Type B pancreatic cell (in vitro differentiated cells): ENCODE measurements at regions not wholly inside any gene's neighbourhood (a gene's known extent, or its start where the extent isn't known, plus 50 kb on each side); places are given as distances from the start of the nearest gene placed in this dataset.
A peak's percentile ranks its signal among the peaks of the same experiment; 100 is the strongest.

Source experiments
- DNase-seq: peaks from one replicate; pipeline ENCODE4 v3.0.0; 2021; ENCODE audit warnings: mixed read lengths; ENCODE audit not compliant: unreplicated experiment; ENCODE audit errors: extremely low spot score
- H3K27ac Mint-ChIP-seq: 2 replicates; pipeline ENCODE4 v1.8.0; 2021; ENCODE audit warnings: mild to moderate bottlenecking, mixed read lengths
- H3K27me3 Mint-ChIP-seq: 2 replicates; pipeline ENCODE4 v1.8.0; 2021; ENCODE audit warnings: mixed read lengths
- H3K36me3 Mint-ChIP-seq: 2 replicates; pipeline ENCODE4 v1.8.0; 2021; ENCODE audit warnings: mixed read lengths
- H3K4me1 Mint-ChIP-seq: one replicate; pipeline ENCODE4 v1.8.0; 2021; ENCODE audit warnings: mixed read lengths; ENCODE audit not compliant: unreplicated experiment
- H3K4me3 Mint-ChIP-seq: 2 replicates; pipeline ENCODE4 v1.8.0; 2021; ENCODE audit warnings: mild to moderate bottlenecking, mixed read lengths
- H3K9me3 Mint-ChIP-seq: 2 replicates; pipeline ENCODE4 v1.8.0; 2021; ENCODE audit warnings: mixed read lengths
- CTCF ChIP-seq: fragments of 200-600 bp; sonication (generic); conservative IDR thresholded peaks from 2 replicates; pipeline ENCODE4 v1.5.0; 2021; ENCODE audit warnings: antibody characterized with exemption, mild to moderate bottlenecking

- H3K4me3 Mint-ChIP-seq = peak overlapping the region; percentile 9
- TF ChIP-seq CTCF = no peak
- peaks cover 9% of the 10 kb centered on the region for H3K4me1 Mint-ChIP-seq
- H3K9me3 Mint-ChIP-seq = no peaks in the 10 kb centered on the region
- peak; percentile 27 for DNase-seq
- no peaks in the 10 kb centered on the region for H3K27me3 Mint-ChIP-seq
- H3K36me3 Mint-ChIP-seq = no peaks in the 10 kb centered on the region
- H3K27ac Mint-ChIP-seq = peak overlapping the region; percentile 77
Observed at GRCh38 chr3:46085421-46086082, 58.3 kb upstream of the XCR1 start.

GRCh38 chr3:46083956-46084355 lies 56.7 kb upstream of the XCR1 start:
- H3K36me3 Mint-ChIP-seq = no peaks in the 10 kb centered on the region
- no peaks in the 10 kb centered on the region for H3K27me3 Mint-ChIP-seq
- H3K27ac Mint-ChIP-seq = no peak overlapping the region
- no peak for TF ChIP-seq CTCF
- H3K9me3 Mint-ChIP-seq = no peaks in the 10 kb centered on the region
- no peak for DNase-seq
- peaks cover 9% of the 10 kb centered on the region for H3K4me1 Mint-ChIP-seq
- no peak overlapping the region for H3K4me3 Mint-ChIP-seq

GRCh38 chr3:46082849-46083248 lies 55.6 kb upstream of the XCR1 start:
- no peak for TF ChIP-seq CTCF
- Mint-ChIP-seq H3K9me3 (no peaks in the 10 kb centered on the region), H3K36me3 (no peaks in the 10 kb centered on the region), H3K27ac (peak overlapping the region; percentile 98), H3K4me3 (peak overlapping the region; percentile 82), H3K27me3 (no peaks in the 10 kb centered on the region), H3K4me1 (peaks cover 14% of the 10 kb centered on the region)
- no peak for DNase-seq

GRCh38 chr3:46082021-46082420 lies 54.7 kb upstream of the XCR1 start:
- DNase-seq = no peak
- peaks cover 14% of the 10 kb centered on the region for H3K4me1 Mint-ChIP-seq
- H3K4me3 Mint-ChIP-seq = peak overlapping the region; percentile 59
- peak overlapping the region; percentile 98 for H3K27ac Mint-ChIP-seq
- no peak for TF ChIP-seq CTCF
- no peaks in the 10 kb centered on the region for H3K36me3 Mint-ChIP-seq
- no peaks in the 10 kb centered on the region for H3K27me3 Mint-ChIP-seq
- no peaks in the 10 kb centered on the region for H3K9me3 Mint-ChIP-seq

GRCh38 chr3:46080969-46081345 lies 53.7 kb upstream of the XCR1 start:
- Mint-ChIP-seq H3K27ac (no peak overlapping the region), H3K4me3 (no peak overlapping the region), H3K27me3 (no peaks in the 10 kb centered on the region), H3K9me3 (no peaks in the 10 kb centered on the region), H3K4me1 (peaks cover 14% of the 10 kb centered on the region), H3K36me3 (no peaks in the 10 kb centered on the region)
- no peak for TF ChIP-seq CTCF
- DNase-seq = no peak
